NCI-H345 treated with DMSO at 0.1 percent for 48 hours (cell line): ENCODE measurements at regions not wholly inside any gene's neighbourhood (a gene's known extent, or its start where the extent isn't known, plus 50 kb on each side); places are given as distances from the start of the nearest gene placed in this dataset.
"Not testable (repeated sequence)": the region's sequence is repeated elsewhere in the genome, so short reads cannot be mapped to it uniquely, and the experiment has no call there.

Experiments used
- DNase-seq: peaks from one replicate; lab custom pipeline; 2025; ENCODE audit not compliant: unreplicated experiment; lab: John Stamatoyannopoulos, UW

DNA sequence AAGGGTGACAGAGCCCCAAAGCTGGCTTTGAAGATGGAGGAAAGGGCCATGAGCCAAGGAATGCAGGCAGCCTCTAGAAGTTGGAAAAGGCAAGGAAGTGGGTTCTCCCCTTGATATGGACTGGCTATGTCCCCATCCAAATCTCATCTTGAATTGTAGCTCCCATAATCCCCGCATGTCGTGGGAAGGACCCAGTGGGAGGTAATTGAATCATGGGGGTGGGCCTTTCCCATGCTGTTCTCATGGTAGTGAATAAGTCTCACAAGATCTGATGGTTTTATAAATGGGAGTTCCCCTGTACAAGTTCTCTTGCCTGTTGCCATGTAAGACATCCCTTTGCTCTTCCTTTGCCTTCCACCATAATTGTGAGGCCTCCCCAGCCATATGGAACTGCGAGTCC, 65.0 kb upstream of the NANOS1 start:
- DNase-seq: not testable (repeated sequence)

DNA sequence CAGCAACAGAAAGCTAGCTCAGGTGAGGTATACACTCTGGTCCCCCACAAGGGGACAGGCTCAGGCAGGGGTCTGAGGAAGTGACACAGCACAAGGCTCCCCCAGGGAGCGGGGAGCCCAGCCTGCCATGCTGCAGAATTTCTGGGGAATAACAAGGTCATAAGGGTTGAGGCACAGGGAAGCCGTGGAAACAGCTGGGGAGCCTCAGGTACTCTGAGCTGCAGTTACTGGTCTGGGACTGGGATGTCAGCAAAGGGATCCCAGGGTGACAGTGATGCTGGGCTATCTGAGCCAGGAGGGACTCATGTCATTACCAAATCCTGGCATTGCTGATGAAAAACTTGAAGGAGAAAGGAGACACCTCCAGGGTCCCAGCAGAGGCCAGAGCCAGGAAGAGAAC, 64.4 kb upstream of the NANOS1 start:
- DNase-seq: no peak

DNA sequence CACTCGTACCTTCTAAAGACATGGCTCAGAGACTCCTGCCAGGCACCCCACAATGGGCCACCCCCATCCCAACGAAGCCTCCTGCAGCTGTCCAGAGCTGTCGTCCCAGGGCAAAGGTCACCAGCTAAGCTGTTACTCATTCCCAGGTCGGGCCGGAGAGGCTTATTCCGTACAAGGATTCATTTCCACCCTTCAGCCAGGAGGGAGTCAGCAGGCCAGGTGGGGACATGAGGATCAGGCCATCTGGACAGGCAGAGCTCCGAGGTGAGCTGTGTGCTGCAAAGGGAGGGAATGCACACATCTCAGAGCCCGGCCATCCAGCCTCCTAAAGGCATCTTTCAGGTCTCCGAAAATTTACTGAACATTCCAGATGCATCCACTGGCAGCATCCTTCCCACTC, 63.9 kb upstream of the NANOS1 start:
- DNase-seq: no peak

DNA sequence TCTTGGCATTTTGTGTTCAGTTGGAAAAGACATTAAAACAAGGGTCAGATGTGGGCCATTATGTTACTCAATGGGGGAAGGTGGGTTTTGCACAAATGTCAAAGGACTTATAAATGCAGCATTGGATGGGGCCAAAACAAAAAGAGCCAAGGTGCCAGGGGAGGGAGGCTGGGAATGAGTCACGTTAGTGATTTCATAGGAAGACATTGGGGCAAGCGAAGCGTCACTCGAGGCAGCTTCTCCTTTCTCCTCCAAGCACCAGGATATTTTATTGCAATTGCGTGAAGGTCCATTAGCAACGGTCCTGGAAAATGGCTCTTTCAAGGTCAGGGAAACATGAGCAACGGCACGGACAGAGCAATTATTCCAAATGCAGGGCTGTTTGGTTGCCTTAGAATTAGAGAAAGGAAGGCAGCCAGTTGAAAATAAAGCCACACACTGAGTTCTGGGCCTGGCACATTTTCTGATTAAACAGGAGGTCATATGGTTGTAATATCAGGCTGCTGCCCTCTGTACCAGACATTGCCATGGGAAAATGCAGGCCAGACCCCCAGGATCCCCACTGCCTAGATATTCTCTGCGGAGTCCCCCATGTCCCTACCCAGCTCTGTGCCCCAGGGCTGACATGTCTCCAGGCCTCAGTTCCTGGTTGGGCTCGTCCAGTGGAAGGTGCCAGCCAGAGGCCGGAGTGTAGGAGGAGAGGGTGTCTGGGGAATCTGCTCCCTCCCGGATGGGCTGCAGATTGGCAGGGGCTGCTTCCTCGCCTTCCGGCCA, 63.3 kb upstream of the NANOS1 start:
- no peak for DNase-seq

DNA sequence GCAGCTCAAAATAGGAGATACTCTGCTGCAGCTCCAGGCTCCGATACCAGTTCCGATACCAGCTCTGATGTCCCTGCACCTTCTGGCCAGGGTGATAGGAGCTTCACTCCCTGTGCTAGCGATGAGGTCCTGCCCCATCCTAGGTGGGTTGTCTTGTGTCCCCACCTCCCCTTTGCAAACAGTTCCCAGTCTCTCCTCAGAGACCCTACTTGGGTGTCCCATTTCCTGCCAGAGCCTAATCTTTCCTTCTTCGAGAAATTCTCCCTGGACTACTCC, 62.7 kb upstream of the NANOS1 start:
- no peak for DNase-seq

DNA sequence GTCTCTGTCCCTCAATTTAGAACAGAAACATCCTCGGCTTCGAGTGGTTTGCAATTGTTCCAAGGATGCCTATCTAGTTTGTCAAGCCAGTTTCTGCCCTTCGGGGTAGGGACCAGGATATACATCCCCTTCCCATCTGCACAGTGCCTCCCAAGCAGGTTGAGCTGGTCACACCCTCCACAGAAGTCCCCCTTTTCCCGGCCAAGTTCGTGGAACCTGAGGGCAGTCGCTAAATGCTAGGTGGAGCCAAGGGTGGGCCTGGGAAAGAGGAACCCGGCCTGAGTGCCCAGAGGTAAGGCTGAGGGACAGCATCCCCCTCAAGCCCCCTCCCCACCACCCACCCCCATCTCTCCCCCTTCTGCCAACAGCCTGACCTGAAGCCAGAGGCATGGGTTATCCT, 62.4 kb upstream of the NANOS1 start:
- DNase-seq: no peak

DNA sequence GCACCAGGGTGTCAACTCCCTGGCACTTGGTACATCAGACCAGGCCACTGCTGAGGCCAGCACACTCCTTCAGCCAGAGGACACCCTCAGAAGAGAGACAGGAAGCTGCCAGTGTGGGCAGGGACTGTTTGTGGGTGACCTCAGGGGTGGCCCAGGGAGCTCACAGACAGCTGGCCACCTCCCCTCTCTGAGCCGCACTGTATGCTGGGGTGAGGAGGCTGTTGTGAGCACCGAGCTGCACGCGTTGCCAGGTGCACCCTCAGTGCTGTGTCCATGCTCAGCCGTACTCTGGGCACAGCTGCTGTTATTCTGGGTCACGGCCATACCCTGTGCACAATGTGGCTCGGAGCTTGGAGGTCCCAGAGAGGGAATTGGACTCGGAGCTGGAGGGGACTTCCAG, 61.5 kb upstream of the NANOS1 start:
- no peak for DNase-seq

DNA sequence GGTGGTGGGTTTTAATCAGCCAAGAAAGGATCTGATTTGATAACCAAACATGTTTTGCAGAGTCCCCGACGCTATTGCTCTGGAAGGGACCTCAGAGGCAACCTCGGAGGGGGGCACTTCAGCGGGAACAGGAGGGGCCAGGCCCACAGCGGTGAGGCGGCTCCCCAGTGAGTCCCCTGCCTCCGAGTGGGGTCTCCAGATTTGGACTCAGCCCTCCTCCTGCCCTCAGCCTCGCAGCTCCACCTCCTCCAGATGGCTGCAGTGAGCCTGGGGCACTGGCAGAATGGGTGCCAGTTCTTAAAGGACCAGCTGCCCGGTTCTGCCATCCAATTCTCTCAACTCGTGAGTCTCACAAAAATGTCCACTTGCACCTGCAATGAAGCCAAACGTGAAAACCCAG, 61.0 kb upstream of the NANOS1 start:
- DNase-seq: no peak

DNA sequence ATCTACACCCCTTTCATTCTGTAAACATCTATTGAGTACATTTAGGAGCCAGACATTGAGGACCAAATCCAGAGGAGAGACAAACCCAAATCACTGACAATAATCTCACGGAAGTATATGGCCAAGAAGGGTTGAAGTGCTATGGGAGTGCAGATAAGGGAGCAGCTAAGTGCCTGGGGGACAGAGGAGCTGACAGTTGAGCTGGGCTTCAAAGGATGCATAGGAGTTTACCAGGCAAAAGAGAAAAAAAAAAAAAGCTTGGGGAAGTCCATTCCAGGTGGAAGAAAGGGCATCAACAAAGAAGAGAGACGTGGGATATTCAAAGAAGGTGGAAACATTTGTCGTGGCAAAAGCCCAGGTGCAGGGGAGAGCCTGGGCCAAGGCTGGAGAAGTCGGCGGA, 60.5 kb upstream of the NANOS1 start:
- no peak for DNase-seq

DNA sequence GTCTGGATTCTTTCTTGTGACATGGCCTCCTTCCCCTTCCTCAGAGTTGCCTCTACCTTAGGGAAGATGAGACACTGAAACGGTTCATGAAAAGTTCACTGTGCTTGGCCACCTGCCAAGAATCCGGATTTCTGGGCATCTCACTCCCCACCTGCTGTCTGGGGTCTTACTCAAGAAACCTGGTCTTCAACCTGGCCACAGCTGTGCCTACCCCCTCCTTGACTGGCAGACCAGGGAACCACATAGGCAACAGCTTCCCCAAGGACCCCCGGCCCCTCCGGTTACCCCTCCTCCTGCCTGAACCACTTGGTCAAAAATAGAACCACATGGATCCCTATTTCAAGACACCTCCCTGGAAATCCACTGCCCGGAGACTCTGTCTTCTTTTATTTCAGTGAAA, 58.7 kb upstream of the NANOS1 start:
- no peak for DNase-seq

DNA sequence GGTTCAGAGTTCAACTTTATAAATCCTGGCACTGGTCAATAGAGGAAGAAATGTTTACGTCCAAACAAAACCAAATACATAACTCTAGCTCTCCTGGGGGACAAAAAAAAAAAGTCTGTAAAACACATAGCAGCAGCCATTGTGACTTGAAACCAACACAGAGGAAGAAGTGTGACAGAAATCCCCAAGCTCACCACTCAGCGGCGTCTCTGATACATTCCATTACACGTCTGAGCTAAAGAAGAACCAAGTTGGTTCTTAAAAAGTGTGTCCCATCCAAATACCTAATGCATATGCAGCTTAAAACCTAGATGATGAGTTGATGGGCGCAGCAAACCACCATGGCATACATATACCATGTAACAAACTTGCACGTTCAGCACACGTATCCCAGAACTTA, 58.3 kb upstream of the NANOS1 start:
- DNase-seq: no peak

DNA sequence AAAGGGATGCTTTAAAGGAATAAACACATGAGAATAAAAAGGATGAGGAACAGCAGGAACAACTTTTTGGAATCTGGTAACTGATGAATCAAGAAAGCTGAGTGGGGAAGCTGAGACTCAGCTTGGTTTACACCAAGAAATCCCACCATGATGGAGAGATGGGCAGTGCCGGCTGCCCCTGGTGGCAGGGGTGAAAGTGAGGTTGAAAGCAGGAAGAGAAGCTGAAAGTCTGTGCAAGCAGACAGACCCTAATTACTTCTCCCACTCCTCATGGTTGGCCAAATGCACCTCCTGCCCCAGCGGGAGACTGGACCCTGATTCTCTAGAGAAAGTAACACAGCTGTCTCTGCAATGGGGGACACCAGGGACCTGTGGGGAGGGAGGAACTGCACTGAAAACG, 57.6 kb upstream of the NANOS1 start:
- DNase-seq: no peak

DNA sequence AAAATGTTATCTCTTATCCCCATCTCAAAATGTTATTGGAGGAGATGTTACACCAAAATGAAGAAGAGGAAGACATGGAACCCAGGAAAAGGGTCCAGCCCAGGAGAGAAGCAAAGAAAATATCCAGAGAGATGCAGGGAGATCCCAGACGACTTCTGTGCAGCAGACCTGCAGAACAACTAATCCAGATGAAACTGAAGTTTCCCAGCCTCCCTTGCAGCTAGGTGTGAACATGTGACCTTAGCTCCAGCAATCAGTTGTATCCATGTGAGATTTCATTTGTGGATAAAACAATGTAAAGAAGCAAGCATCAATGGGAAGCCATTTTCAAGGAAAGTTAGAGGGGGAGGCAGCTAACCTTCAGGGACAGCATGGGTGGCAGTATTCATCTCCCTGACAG, 55.8 kb upstream of the NANOS1 start:
- DNase-seq: no peak

DNA sequence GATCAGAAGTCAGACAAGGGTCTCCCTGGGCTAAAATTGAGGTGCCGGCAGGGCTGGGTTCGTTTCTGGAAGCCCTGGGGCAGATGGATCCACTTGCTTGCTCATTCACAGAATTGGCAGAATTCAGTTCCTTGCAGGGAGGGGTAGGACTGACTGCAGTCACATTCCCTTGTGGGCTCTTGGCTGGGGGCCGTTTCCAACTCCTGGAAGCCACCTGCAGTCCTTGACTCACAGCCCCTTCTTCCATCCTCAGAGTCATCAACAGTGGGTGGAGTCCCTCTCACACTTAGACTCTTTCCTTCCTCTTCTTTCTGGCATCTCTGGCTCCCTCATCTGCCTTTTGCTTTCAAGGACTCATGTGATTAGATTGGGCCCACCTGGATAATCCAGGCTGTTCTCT, 54.6 kb upstream of the NANOS1 start:
- DNase-seq: no peak

DNA sequence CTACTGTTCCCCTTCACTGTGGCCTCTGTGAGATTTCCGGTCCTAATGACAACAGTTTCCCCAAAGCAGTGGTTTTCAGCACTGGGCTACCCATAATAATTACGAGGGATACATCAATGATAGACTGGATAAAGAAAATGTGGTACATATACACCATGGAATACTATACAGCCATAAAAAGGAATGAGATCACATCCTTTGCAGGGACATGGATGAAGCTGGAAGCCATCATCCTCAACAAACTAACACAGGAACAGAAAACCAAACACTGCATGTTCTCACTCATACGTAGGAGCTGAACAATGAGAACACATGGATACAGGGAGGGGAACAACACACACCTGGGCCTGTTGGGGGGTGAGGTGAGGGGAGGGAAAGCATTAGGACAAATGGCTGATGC, 53.3 kb upstream of the NANOS1 start:
- DNase-seq: not testable (repeated sequence)

DNA sequence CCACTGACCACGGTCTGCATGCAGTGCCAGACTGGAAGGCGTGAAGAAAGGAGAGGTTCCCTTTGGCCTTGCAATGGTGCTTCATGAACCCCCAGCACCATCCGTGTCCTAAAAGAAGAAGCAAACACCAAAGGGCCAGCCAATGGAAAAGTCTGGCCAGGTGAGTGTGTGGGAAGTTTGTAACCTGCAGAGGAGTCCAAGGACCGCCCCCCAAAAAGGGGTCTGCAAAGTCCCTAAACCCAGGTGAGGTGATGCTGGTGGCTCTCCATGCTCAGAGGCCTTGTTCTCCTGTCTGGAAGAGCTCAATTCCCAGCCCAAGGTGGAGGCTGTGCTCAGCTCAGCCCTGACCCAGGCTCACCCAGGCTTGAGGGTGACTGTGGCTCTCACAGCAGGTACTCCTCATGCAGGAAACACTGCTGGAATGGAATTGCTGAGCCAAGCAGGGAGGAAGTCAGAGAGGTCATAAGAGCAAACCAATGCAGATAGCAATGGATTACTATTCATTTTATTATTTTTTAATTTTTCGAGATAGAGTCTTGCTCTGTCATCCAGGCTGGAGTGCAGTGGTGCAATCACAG, 52.4 kb upstream of the NANOS1 start:
- DNase-seq: no peak

DNA sequence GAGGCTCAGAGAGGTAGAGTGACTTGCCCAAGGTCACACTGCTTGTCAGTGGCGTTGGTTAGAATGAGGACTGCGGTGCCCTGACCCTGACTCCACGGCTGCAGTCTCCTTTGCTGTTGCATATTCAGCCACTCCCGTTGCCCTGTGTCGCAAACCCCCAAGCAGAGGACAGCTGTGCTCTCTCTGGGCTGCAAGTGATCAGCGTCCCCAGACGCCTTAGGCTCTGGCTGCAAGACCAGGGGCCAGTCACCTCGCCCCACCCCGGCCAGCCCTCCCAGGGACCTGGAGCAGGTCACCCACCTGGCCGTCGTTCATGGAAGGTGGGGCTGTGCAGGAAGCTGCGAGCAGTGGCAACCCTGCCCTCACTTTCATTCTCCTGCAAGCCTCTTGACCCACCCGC, 51.7 kb upstream of the NANOS1 start:
- DNase-seq: no peak

DNA sequence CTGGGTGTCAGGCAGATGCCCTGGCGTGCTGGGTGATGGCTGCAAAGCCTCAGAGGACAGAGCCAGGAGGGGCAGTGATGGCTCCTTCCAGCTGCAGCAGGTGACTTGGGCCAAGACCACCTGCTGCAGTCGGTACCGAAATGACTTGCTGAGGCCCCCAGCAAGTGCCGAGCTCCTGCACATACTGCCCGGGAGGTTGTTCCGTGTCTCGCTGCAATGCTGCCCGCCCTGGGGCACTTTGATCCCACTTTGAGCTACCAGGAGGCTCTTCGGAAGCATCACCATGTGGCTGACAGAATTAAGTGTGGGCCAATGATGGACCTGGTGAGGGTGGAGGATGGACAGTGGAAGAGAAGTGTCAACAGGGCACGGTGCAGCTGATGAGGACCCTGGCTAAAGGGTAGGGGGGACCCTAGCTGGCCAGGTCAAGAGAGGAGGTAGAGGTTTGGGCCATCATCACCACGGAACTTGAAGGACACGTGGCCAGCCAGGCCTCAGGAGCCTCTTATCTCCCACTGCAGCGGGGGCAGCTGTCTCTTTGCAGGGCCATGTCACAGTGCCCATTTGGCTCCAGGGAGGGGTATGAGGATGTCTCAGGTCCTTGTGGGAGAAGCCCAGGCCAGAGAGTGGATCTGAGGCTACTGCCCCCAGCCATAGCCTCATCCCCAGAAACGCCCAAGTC, 51.1 kb upstream of the NANOS1 start:
- no peak for DNase-seq

DNA sequence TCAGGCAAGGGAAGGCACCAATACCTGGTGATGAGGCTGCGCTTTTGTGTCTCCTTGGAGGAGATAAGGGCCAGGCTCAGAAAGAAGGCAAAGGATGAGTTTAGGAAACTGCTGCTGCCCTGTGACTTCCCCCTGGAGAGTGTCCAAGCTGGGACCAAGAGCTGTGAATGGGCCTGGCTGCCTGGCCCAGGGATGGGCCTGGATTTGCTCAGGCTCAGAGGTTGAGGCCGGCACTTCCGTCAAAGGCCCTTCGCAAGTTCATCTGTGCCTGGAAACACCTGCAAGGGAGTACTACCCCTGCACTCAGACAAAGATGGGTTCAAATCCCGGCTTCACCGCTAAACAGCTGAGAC, 50.5 kb upstream of the NANOS1 start:
- DNase-seq: no peak

DNA sequence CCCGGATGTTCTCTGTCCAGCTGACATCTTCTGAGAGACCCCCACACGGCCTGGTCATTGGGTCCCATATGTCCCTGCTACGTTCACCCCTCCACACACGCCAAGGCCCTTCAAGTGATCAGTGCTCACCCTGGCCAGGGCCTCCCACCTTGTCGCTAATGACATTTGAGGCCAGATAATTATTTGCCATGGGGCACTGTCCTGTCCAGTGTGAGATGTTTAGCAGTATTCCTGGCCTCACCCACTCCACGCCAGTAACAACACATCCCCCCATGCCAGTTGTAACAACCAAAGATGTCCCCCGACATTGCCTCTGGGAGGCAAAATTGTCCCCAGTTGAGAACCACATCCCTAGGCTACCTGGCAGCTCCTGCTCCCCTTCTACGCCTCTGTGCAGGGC, 49.9 kb upstream of the NANOS1 start:
- no peak for DNase-seq
